ENCODE measurements at regions not wholly inside any gene's neighbourhood (a gene's known extent, or its start where the extent isn't known, plus 50 kb on each side); places are given as distances from the start of the nearest gene placed in this dataset.

GRCh38 chr2:181753686-181754085 is 73.4 kb upstream of the NEUROD1 start:
- no peak for TF ChIP-seq POLR2AphosphoS5 (IDR thresholded peaks at IDR 0.05; ENCODE audit: low read depth, low read length)
- no peak for TF ChIP-seq TAF1 (IDR thresholded peaks at IDR 0.05; ENCODE audit: borderline replicate concordance, insufficient read depth, low read length)
- TF ChIP-seq REST (IDR thresholded peaks at IDR 0.05; ENCODE audit: insufficient read depth in 1 of 2, low read depth in 2 of 2, low read length in 2 of 2), result no peak

Data from PFSK-1 (cell line).